ENCODE measurements at regions not wholly inside any gene's neighbourhood (a gene's known extent, or its start where the extent isn't known, plus 50 kb on each side); places are given as distances from the start of the nearest gene placed in this dataset.

- TF ChIP-seq CTCF (IDR thresholded peaks at IDR 0.05; ENCODE audit: low read length) (no peak), EZH2phosphoT487 (IDR thresholded peaks at IDR 0.05; ENCODE audit: low read length) (no peak), EZH2 (optimal IDR thresholded peaks at IDR 0.05; ENCODE audit: low read depth, low read length) (no peak)
- H2AFZ ChIP-seq (ENCODE audit: low read length), result no peak overlapping the region
- H3K9me3 ChIP-seq (replicated peaks; ENCODE audit: insufficient read depth, low read length), result no peaks in the 10 kb centered on the region
- no peak for DNase-seq
- H3K27me3 ChIP-seq (replicated peaks; ENCODE audit: insufficient read depth, low read length), result no peaks in the 10 kb centered on the region
- H3F3A ChIP-seq (ENCODE audit: insufficient read depth, low read length), result no peaks in the 10 kb centered on the region
- no peaks in the 10 kb centered on the region for H4K20me1 ChIP-seq (ENCODE audit: insufficient read depth, low read length)
- H3K4me2 ChIP-seq (ENCODE audit: low read depth, low read length), result no peak overlapping the region
- H3K4me1 ChIP-seq (ENCODE audit: low read length), result no peaks in the 10 kb centered on the region
- no peak overlapping the region for H3K4me3 ChIP-seq (ENCODE audit: low read length)
- H3K79me2 ChIP-seq (ENCODE audit: low read length), result no peaks in the 10 kb centered on the region
- H3K9me2 ChIP-seq (replicated peaks; ENCODE audit: insufficient read depth, low read length), result no peaks in the 10 kb centered on the region
- H3K27ac ChIP-seq (ENCODE audit: low read length), result no peak overlapping the region
- no peak overlapping the region for H3K9ac ChIP-seq (ENCODE audit: low read length)
- H3K36me3 ChIP-seq (replicated peaks; ENCODE audit: insufficient read depth, low read length), result no peaks in the 10 kb centered on the region
Observed at GRCh38 chr9:129307227-129307970, 129.3 kb upstream of the IER5L start.

GRCh38 chr9:129306318-129306973 lies 128.4 kb upstream of the IER5L start:
- no peak for DNase-seq
- Histone ChIP-seq H3K27ac (ENCODE audit: low read length) (no peak overlapping the region), H3K9me3 (replicated peaks; ENCODE audit: insufficient read depth, low read length) (no peaks in the 10 kb centered on the region), H2AFZ (ENCODE audit: low read length) (no peak overlapping the region), H3K4me2 (ENCODE audit: low read depth, low read length) (no peak overlapping the region), H3K4me3 (ENCODE audit: low read length) (no peak overlapping the region), H3K9me2 (replicated peaks; ENCODE audit: insufficient read depth, low read length) (no peaks in the 10 kb centered on the region), H3F3A (ENCODE audit: insufficient read depth, low read length) (no peaks in the 10 kb centered on the region), H3K4me1 (ENCODE audit: low read length) (no peaks in the 10 kb centered on the region), H4K20me1 (ENCODE audit: insufficient read depth, low read length) (no peaks in the 10 kb centered on the region), H3K27me3 (replicated peaks; ENCODE audit: insufficient read depth, low read length) (no peaks in the 10 kb centered on the region), H3K9ac (ENCODE audit: low read length) (no peak overlapping the region), H3K36me3 (replicated peaks; ENCODE audit: insufficient read depth, low read length) (no peaks in the 10 kb centered on the region), H3K79me2 (ENCODE audit: low read length) (no peaks in the 10 kb centered on the region)
- TF ChIP-seq EZH2phosphoT487 (IDR thresholded peaks at IDR 0.05; ENCODE audit: low read length) (no peak), EZH2 (optimal IDR thresholded peaks at IDR 0.05; ENCODE audit: low read depth, low read length) (no peak), CTCF (IDR thresholded peaks at IDR 0.05; ENCODE audit: low read length) (no peak)

- H4K20me1 ChIP-seq (ENCODE audit: insufficient read depth, low read length), result no peaks in the 10 kb centered on the region
- H3K9me3 ChIP-seq (replicated peaks; ENCODE audit: insufficient read depth, low read length), result no peaks in the 10 kb centered on the region
- H3K27me3 ChIP-seq (replicated peaks; ENCODE audit: insufficient read depth, low read length), result no peaks in the 10 kb centered on the region
- H3K27ac ChIP-seq (ENCODE audit: low read length), result no peak overlapping the region
- H2AFZ ChIP-seq (ENCODE audit: low read length), result no peak overlapping the region
- no peaks in the 10 kb centered on the region for H3K4me1 ChIP-seq (ENCODE audit: low read length)
- H3K4me2 ChIP-seq (ENCODE audit: low read depth, low read length), result no peak overlapping the region
- no peaks in the 10 kb centered on the region for H3F3A ChIP-seq (ENCODE audit: insufficient read depth, low read length)
- H3K9me2 ChIP-seq (replicated peaks; ENCODE audit: insufficient read depth, low read length), result no peaks in the 10 kb centered on the region
- H3K36me3 ChIP-seq (replicated peaks; ENCODE audit: insufficient read depth, low read length), result no peaks in the 10 kb centered on the region
- no peak for DNase-seq
- no peak overlapping the region for H3K9ac ChIP-seq (ENCODE audit: low read length)
- H3K4me3 ChIP-seq (ENCODE audit: low read length), result no peak overlapping the region
- TF ChIP-seq EZH2phosphoT487 (IDR thresholded peaks at IDR 0.05; ENCODE audit: low read length) (no peak), EZH2 (optimal IDR thresholded peaks at IDR 0.05; ENCODE audit: low read depth, low read length) (no peak), CTCF (IDR thresholded peaks at IDR 0.05; ENCODE audit: low read length) (no peak)
- no peaks in the 10 kb centered on the region for H3K79me2 ChIP-seq (ENCODE audit: low read length)
Observed at GRCh38 chr9:129305246-129305645, 127.2 kb upstream of the IER5L start.

Measured in MM.1S (cell line).